ENCODE measurements at regions not wholly inside any gene's neighbourhood (a gene's known extent, or its start where the extent isn't known, plus 50 kb on each side); places are given as distances from the start of the nearest gene placed in this dataset.

GRCh38 chr20:60160451-60161145, 202.4 kb downstream of the CDH26 start:
- no peaks in the 10 kb centered on the region for H3K27me3 ChIP-seq (ENCODE audit: control insufficient read depth, insufficient read depth, low read length)
- no peaks in the 10 kb centered on the region for H3K4me1 ChIP-seq (ENCODE audit: control insufficient read depth, insufficient read depth, low read length)
- POLR2A ChIA-PET = no interaction called here

GRCh38 chr20:60167812-60168211, 209.6 kb downstream of the CDH26 start:
- CTCF ChIA-PET = no interaction called here

More at GRCh38 chr20:60160451-60161145, 202.4 kb downstream of the CDH26 start:
- intact Hi-C loops (cut with micrococcal nuclease; ENCODE audit: unreplicated experiment) (no loop called here), in situ Hi-C loops (cut with HindIII; ENCODE audit: low pct_unique_long_range_greater_than_20kb, low sequenced_read_pairs) (no loop called here)
- Histone ChIP-seq H3K4me3 (ENCODE audit: low read depth in 2 of 2, low read length in 2 of 2) (no peak overlapping the region), H3K9me3 (ENCODE audit: control insufficient read depth, insufficient read depth, low read depth, low read length) (peaks cover 3% of the 10 kb centered on the region; the same call in 1 of the 2 replicates), H3K27ac (ENCODE audit: low read length) (no peak overlapping the region), H3K36me3 (ENCODE audit: control insufficient read depth, insufficient read depth, low read length) (no peaks in the 10 kb centered on the region)
- CTCF ChIA-PET = interaction anchor here (0.6 kb wide), 1 partner anchor 141 kb away, joined by 4 read pairs; no protein-coding TSS in a partner anchor
- BruUV-seq (replicated peaks) = no TSS peak
- DNase-seq (ENCODE audit: low read depth, low spot score) (no peak), ATAC-seq (no peak)
- no peak for TF ChIP-seq SIN3A (IDR thresholded peaks at IDR 0.05; ENCODE audit: borderline replicate concordance, insufficient read depth, low read depth, low read length)
- no peak for TF ChIP-seq POLR2AphosphoS5 (IDR thresholded peaks at IDR 0.05; ENCODE audit: low read depth, low read length)
- TF ChIP-seq CTCF (IDR thresholded peaks at IDR 0.05) = no peak
- TF ChIP-seq REST (IDR thresholded peaks at IDR 0.05; ENCODE audit: insufficient read depth in 1 of 2, low read depth in 2 of 2, low read length in 1 of 2) = no peak
- no peak for TF ChIP-seq TCF7L2 (IDR thresholded peaks at IDR 0.05; ENCODE audit: low read depth, low read length)

More at GRCh38 chr20:60167812-60168211, 209.6 kb downstream of the CDH26 start:
- no peak for ATAC-seq
- Histone ChIP-seq H3K27me3 (ENCODE audit: control insufficient read depth, insufficient read depth, low read length) (no peaks in the 10 kb centered on the region), H3K9me3 (ENCODE audit: control insufficient read depth, insufficient read depth, low read depth, low read length) (no peaks in the 10 kb centered on the region), H3K27ac (ENCODE audit: low read length) (no peak overlapping the region), H3K36me3 (ENCODE audit: control insufficient read depth, insufficient read depth, low read length) (no peaks in the 10 kb centered on the region), H3K4me3 (ENCODE audit: low read depth in 2 of 2, low read length in 2 of 2) (no peak overlapping the region), H3K4me1 (ENCODE audit: control insufficient read depth, insufficient read depth, low read length) (no peaks in the 10 kb centered on the region)
- TF ChIP-seq REST (IDR thresholded peaks at IDR 0.05; ENCODE audit: insufficient read depth in 1 of 2, low read depth in 2 of 2, low read length in 1 of 2) (no peak), TCF7L2 (IDR thresholded peaks at IDR 0.05; ENCODE audit: low read depth, low read length) (no peak), SIN3A (IDR thresholded peaks at IDR 0.05; ENCODE audit: borderline replicate concordance, insufficient read depth, low read depth, low read length) (no peak), POLR2AphosphoS5 (IDR thresholded peaks at IDR 0.05; ENCODE audit: low read depth, low read length) (no peak), CTCF (IDR thresholded peaks at IDR 0.05) (no peak)
- intact Hi-C loops (cut with micrococcal nuclease; ENCODE audit: unreplicated experiment) (no loop called here), in situ Hi-C loops (cut with HindIII; ENCODE audit: low pct_unique_long_range_greater_than_20kb, low sequenced_read_pairs) (no loop called here)
- no peak for DNase-seq (ENCODE audit: low read depth, low spot score)
- no TSS peak for BruUV-seq (replicated peaks)
- POLR2A ChIA-PET = no interaction called here

Data from Panc1 (cell line).